Testis (tissue), 2 donors: ENCODE measurements at regions not wholly inside any gene's neighbourhood (a gene's known extent, or its start where the extent isn't known, plus 50 kb on each side); places are given as distances from the start of the nearest gene placed in this dataset.

Experiments used
- POLR2A ChIP-seq: fragments of 450-650 bp; IDR thresholded peaks from one replicate; pipeline ENCODE4 v1.6.1; 2017; ENCODE audit warnings: antibody characterized with exemption, mild to moderate bottlenecking, moderate library complexity
- TF ChIP-seq, protein P1 (sequence below), 3 experiments: fragments of 450-650 bp in 2 of 3; fragments of 200-600 bp in 1 of 3; sonication (generic) in 1 of 3; IDR thresholded peaks; one replicate each; pipeline ENCODE4 v1.5.1; 2016 to 2019; ENCODE audit warnings: antibody characterized with exemption in 3 of 3, mild to moderate bottlenecking in 2 of 3, moderate library complexity in 1 of 3

DNA sequence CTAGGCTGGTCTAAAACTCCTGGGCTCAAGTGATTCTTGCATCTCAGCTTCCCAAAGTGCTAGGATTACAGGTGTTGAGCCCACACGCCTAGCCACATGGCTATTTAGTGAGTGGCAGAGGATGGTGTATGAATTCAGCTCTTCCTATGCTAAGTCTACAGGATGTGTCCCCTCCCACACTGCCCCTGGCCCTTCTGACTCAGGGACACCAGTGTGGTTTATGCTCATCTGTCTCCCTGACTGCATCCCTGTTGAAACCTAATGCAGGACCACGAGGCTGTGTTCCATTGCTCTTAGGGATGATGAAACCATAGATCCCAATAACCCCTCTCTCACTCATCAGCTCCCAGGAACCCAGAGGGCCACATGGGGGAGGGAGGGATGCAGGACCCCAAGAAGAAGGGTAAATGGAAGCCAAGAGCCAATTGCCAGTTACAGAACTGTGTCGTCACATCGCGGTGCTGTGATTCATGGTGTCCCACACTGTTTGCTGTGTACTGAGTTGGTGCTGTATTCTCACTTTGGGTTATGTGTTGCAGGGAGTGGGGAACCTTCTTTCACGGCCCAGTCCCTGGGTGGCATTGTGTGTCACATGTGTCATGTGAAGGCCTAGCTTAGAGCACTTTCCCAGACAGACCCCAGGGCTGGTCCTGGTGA lies 102.9 kb upstream of the HAAO start:
- TF ChIP-seq POLR2A: no peak
- TF ChIP-seq, protein P1, sequence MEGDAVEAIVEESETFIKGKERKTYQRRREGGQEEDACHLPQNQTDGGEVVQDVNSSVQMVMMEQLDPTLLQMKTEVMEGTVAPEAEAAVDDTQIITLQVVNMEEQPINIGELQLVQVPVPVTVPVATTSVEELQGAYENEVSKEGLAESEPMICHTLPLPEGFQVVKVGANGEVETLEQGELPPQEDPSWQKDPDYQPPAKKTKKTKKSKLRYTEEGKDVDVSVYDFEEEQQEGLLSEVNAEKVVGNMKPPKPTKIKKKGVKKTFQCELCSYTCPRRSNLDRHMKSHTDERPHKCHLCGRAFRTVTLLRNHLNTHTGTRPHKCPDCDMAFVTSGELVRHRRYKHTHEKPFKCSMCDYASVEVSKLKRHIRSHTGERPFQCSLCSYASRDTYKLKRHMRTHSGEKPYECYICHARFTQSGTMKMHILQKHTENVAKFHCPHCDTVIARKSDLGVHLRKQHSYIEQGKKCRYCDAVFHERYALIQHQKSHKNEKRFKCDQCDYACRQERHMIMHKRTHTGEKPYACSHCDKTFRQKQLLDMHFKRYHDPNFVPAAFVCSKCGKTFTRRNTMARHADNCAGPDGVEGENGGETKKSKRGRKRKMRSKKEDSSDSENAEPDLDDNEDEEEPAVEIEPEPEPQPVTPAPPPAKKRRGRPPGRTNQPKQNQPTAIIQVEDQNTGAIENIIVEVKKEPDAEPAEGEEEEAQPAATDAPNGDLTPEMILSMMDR (IDR thresholded peaks at IDR 0.05): no peak
